COR-L47 (cell line): ENCODE measurements at regions not wholly inside any gene's neighbourhood (a gene's known extent, or its start where the extent isn't known, plus 50 kb on each side); places are given as distances from the start of the nearest gene placed in this dataset.

Experiments
- DNase-seq: peaks from one replicate; lab custom pipeline; 2025; lab: John Stamatoyannopoulos, UW

- no peak for DNase-seq
Observed at GRCh38 chr6:113102761-113103160, 754.4 kb upstream of the MARCKS start.

DNA sequence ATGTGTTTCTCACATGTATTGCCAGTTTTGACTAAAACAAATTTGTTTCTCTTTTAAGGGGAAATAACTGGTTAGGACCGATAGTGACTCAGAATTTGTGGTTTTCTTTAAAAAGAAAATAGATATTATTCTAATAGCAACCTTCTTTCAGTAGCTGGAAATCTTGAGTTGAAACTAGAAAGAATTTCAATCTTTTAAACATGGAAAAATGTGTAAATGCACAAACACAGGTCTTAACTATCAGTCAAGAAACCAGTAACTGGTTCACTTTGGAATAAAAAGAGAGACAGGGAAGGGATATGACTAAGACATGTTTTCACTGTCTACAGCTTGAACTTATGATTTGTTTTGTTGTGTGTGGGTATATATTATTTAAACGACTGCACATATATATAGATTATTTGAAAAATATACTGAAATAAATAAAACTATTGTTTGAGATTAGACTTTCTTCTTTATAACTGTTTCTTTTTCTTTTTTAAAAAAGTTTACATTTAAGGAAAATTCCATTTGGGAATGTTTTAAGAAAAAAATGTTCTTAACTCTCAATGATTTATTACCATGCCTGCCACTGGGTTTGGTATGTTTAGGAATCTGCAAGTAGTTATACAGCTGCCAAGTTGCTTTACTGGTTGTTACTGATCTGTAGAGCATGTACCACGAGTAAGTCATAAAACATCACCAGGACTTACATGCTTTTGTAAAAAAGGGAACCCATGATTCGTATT, 753.3 kb upstream of the MARCKS start:
- no peak for DNase-seq

- DNase-seq: no peak
Observed at GRCh38 chr6:113104541-113104940, 752.6 kb upstream of the MARCKS start.

DNA sequence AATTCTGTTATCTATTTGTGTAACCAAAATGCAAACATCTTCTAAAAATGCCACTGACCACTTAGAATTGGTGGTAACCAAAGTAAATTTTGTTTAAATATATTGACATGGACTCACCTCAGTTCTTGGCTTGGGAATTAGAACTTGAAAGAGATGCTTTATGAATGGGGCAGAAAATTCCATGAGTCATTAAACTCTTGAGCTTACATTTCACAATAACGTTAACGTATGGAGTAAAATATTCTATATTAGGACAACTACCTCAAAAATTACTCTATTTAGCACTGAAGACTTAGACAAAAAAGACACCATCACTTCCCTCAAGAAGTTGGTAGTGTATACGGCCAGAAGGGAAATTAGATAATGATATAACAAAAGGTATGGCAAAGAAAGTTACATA, 752.2 kb upstream of the MARCKS start:
- no peak for DNase-seq

DNA sequence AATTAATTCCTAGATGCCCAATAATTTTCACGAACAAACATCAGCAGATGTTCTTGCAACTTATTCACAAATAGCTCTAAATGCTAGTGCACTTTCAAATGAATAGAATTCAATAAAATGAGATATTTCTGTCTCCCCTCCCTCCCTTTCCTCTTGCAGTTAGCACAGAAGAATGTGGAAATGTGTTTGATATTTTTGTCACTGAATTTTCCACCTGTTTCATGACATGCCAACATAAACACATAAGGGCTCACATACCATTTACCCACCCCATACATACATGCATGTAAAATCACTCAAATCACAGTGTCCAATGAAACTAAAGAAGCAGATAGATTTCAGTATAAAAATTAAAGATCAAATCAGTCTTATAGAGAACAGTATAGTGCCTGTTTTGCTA, 746.9 kb upstream of the MARCKS start:
- no peak for DNase-seq

DNA sequence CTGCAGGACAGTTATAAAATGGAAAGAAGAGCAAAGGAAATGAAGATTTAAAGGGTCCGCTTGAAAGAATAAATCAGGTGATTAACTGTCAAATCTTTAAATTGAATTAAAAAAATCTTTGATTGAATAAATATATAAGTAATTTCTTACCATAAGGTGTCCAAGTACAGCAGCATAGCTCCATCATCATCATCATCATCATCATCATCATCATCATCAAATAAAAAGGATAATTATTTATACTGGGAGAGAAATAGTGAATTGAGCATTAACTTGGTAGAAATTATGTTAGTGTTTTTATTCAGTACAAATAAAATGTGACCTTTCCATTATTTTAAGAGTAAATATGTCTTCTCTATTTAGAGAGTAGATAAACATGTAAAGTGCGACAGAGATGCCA, 745.6 kb upstream of the MARCKS start:
- DNase-seq: no peak

DNA sequence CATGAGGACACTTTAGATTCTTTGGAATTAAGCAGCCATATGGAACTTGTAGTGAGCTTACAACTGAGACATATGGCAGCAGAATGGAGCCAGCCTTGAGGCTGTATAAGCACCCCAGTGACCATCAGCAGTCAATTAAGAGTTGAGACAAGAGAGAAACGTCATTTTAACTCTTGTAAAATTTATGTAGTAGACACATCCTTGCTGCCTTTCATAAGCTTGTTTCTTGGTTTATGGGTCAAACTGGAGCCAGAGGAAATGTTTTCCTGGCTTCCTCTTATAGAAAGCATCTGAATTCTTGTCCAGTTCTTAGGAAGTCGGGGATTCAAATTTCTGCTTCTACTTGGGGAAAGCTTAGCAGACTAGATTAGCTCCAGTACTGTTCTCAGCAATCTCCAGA, 745.1 kb upstream of the MARCKS start:
- DNase-seq: no peak

DNA sequence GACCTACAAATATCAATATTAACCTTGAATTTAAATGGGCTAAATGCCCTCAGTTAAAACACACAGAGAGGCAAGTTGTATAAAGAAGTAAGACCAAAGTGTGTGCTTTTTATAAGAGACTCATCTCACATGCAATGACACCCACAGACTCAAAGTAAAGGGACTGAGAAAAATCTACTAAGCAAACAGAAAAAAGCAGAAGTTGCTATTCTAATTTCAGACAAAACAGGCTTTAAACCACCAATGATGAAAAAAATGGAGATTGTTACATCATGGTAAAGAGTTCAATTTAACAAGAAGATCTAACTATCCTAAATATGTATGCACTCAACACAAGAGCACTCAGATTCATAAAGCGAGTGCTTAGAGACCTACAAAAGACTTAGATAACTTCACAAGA, 741.9 kb upstream of the MARCKS start:
- DNase-seq: no peak

GRCh38 chr6:113120224-113120581, 736.9 kb upstream of the MARCKS start:
- no peak for DNase-seq

DNA sequence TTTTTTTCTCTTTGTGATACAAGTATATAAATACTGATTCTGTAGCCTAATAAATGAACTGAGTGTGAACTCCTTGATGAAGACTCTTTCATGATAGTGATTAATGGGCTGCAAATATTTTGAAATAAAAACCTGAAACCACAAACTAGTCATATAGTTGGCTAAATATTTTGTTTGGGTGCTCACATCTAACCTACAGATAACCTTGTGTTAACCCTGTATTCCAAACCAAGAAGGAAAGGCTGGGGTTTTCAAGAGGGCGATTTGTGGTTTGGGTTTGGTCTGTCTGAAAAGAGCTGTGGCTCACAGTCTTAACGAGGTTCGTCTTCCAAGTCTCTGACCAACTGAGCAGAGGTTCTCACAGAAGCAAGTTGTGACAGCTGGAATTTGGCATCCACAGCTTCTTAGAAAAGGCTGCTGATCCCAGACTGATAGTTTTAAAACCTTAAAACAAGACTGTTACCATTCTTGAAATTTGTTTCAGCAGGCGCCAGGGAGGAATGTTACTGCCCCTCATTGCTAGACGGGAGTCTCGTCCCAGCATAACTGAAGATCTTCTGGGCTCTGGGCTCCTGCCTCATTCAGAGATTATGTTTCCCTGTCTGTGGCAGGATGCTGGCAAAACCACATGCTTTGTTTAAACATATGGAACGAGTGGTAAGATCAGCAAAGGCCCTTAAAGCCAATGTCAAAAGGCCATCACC, 736.4 kb upstream of the MARCKS start:
- DNase-seq: no peak

GRCh38 chr6:113121571-113121970, 735.6 kb upstream of the MARCKS start:
- no peak for DNase-seq

DNA sequence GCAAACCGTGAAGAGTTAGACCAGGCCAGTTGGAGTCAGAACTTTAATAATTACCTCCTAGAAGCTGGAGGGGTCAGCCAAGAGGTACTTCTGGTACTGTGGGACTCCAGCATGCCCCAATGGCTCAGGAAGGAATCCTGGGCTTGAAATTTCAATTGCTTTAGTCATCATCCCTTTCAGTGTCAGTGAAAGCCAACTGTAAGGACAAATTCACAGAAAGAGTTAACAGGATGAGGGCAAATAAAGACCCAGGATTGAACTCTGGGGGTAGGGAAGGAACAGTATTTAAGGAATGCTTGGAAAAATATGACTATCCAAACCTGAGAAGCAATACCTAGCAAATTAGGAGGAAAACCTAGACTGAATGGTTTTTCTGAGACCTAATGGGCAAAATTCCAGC, 735.1 kb upstream of the MARCKS start:
- DNase-seq: no peak

- DNase-seq: no peak
Observed at GRCh38 chr6:113125626-113126025, 731.5 kb upstream of the MARCKS start.

- no peak for DNase-seq
Observed at GRCh38 chr6:113127786-113128419, 729.2 kb upstream of the MARCKS start.

DNA sequence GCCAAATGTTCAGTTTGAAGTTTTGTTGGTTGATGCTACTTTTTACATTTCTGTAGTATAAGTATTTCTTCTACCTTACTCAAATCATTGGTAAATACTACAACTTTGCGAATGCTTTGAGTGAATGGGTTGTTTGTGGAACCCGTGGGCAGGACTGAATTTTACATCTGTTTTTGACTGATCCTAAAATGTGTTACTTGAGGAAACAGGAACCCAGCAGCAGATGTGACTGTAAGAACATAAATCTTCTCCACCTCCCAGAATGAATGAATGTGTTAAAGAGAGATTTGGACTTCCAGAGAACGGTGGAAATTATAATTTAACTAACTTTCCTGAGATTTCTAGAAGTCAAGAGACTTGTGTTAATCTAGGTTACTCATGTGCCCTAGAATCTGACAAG, 728.5 kb upstream of the MARCKS start:
- DNase-seq: no peak

- no peak for DNase-seq
Observed at GRCh38 chr6:113129991-113130390, 727.2 kb upstream of the MARCKS start.

DNA sequence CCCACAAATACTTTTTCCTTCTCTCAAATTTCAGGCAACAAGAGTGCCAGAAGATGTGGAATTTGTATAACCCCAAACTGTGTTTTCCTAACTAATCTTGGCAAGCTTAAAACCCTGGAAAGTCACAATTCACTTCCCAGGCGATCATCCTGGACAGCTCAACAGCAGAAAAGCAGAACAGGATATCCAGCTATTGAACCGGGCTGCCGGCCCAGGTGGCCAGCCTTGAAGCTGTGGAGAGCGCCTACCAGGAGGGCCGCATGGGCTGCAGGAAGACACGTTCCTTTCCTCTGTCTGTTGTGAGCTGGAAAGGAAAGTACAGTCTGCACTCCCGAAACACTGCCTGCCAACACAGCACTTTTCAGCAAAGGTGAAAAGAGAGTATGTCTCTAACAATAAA, 719.7 kb upstream of the MARCKS start:
- no peak for DNase-seq

DNA sequence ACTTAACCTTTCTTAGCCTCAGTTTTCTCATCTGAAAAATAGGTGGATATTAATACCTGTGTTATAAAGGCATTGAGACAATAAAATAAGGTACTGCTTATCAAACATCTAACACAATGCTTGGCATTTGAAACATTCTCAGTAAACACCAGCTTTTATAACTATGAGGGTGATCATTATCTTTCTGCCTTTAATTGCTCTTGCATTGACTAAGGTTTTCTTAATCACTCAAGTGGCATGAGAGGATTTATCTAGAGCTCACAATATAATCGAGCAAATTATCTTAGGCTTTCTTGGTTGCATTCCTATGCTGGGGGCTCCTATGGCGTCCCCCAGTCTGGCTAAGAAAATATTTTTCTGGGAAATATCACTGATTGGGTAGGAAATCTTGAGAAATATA, 716.4 kb upstream of the MARCKS start:
- no peak for DNase-seq

DNA sequence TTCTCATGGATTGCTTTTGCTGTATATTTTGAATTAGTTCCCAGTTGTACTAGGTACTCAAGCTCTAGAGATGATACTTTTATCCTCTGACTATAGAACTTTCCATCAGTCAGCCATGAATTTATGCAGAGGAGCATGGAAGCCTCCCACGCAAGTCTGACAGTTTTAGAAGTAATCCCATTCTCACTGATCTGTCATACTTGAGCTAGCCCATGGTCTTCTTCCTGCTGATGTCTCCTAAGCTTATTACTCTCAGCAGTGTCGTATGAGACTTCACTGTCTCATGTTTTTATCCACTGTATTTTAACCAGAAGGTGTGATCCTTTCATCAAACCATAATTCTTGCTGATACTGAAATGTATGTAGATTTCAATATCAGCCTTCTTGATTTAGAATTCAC, 715.2 kb upstream of the MARCKS start:
- no peak for DNase-seq

- DNase-seq: no peak
Observed at GRCh38 chr6:113142671-113143174, 714.4 kb upstream of the MARCKS start.

GRCh38 chr6:113143206-113143605, 713.9 kb upstream of the MARCKS start:
- no peak for DNase-seq

DNA sequence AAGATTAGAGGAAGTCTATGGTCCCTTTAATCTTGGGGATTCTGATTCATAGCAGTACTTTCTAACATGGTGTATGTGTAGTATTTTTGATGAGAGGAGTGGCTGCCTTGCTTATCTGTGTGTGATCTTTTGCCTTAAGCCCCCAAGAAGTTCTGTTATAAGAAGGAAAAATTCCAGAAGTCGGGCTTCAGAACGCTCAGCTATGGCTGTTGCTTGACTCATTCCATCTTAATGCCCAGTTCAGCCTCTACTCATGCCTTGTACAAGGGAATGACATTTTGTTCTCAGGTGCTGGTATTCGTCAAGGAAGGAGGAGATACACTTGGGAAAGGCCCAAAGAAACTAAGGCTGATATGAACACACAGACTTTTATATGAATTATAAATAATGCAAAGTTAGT, 713.0 kb upstream of the MARCKS start:
- DNase-seq: no peak

DNA sequence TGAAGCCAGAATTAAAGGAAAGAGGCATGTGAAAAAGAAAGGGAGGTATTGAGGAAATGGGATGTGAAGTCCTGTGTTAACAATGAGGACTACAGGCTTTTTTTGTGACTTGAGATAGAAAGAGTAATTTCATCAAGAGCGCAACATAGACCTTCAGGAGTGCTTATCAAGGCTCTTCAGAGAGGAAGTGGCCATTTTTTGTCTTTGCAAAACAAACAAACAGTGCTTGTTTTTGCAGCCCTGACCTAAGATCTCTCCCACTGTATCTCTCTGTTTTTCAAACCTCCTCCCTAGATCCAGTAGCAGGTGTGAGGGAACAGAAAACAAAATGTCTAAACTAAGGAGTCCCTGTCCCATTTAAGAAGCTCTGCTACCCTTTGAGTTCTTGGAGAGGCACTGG, 710.3 kb upstream of the MARCKS start:
- no peak for DNase-seq
